Upper lobe of left lung (tissue), 4 donors: ENCODE measurements at regions not wholly inside any gene's neighbourhood (a gene's known extent, or its start where the extent isn't known, plus 50 kb on each side); places are given as distances from the start of the nearest gene placed in this dataset.

ENCODE experiments used
- CTCF ChIP-seq, 6 experiments: fragments of 450-650 bp in 4 of 6; fragments of 200-600 bp in 2 of 6; sonication (generic) in 2 of 6; IDR thresholded peaks; one replicate each; pipeline ENCODE4 v1.5.1; 2016 to 2019; ENCODE audit warnings: antibody characterized with exemption in 6 of 6
- EP300 ChIP-seq, 4 donors: sonication (generic); formaldehyde crosslinking; IDR thresholded peaks; one replicate each; pipeline ENCODE4 v1.5.1; 2017; ENCODE audit warnings: antibody characterized with exemption in 4 of 4, control low read depth in 2 of 4
- POLR2A ChIP-seq, 4 donors: fragments of 450-650 bp; IDR thresholded peaks; one replicate each; pipeline ENCODE4 v1.5.1; 2016 to 2017; ENCODE audit warnings: antibody characterized with exemption in 4 of 4, mild to moderate bottlenecking in 2 of 4
- POLR2AphosphoS5 ChIP-seq, 2 donors: sonication (generic); formaldehyde crosslinking; IDR thresholded peaks; one replicate each; pipeline ENCODE4 v1.5.1; 2017; ENCODE audit warnings: antibody characterized with exemption in 2 of 2

GRCh38 chr18:22674272-22674671 is 256.6 kb upstream of the CTAGE1 start:
- TF ChIP-seq POLR2A (IDR thresholded peaks at IDR 0.05), result no peak
- no peak for TF ChIP-seq CTCF (IDR thresholded peaks at IDR 0.05)
- TF ChIP-seq EP300 (IDR thresholded peaks at IDR 0.05), result no peak
- TF ChIP-seq POLR2AphosphoS5 (IDR thresholded peaks at IDR 0.05), result no peak
